ENCODE measurements at regions not wholly inside any gene's neighbourhood (a gene's known extent, or its start where the extent isn't known, plus 50 kb on each side); places are given as distances from the start of the nearest gene placed in this dataset.
A peak's percentile ranks its signal among the peaks of the same experiment; 100 is the strongest.

DNA sequence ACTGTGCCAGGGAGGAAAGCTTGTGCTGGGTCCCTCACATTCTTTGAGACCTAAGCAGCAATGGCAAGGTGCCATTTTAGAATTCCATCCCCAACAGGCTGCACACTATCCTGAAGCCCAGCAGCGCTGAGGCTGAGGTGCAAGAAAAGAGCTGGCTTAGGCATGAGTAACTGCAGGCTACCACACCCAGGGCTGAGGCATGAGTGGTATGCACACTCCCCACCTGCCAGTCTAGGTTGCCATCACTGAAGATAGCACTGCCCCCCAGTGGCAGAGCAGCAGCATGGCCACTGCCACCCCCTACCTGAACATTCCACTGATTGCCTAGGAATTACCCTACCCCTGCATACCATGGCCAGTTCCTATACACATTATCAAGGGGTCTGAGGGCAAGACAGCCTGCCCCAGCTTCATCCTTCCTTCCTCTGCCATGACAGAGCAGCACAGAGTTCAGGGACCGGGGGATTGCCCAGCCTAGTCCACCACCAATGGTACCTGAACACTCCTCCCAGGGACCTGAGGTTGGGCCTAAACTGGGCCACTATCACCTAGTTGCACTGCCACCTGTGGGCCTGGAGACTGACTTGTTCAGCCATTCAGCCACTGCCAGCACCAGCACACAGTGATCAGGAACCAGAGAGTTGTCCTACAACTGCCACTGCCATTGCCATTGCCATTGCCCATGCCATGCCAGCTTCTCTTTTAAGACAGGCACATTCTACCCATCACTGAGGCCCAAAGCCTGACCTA lies 129.8 kb downstream of the SATB1 start:
- intact Hi-C loops (cut with micrococcal nuclease; ENCODE audit: unreplicated experiment) = loop anchor here (1.0 to 10.0 kb wide), 5 partner anchors 72 to 401 kb away; no protein-coding TSS in a partner anchor
- DNase-seq (ENCODE audit: low spot score) = peak; percentile 68
- POLR2A ChIA-PET = no interaction called here
- no peaks in the 10 kb centered on the region for H3K9me2 ChIP-seq (ENCODE audit: insufficient read depth, low read length)
- no peak for TF ChIP-seq EZH2phosphoT487 (IDR thresholded peaks at IDR 0.05; ENCODE audit: borderline replicate concordance, low read depth, low read length)
- TF ChIP-seq, protein P1, sequence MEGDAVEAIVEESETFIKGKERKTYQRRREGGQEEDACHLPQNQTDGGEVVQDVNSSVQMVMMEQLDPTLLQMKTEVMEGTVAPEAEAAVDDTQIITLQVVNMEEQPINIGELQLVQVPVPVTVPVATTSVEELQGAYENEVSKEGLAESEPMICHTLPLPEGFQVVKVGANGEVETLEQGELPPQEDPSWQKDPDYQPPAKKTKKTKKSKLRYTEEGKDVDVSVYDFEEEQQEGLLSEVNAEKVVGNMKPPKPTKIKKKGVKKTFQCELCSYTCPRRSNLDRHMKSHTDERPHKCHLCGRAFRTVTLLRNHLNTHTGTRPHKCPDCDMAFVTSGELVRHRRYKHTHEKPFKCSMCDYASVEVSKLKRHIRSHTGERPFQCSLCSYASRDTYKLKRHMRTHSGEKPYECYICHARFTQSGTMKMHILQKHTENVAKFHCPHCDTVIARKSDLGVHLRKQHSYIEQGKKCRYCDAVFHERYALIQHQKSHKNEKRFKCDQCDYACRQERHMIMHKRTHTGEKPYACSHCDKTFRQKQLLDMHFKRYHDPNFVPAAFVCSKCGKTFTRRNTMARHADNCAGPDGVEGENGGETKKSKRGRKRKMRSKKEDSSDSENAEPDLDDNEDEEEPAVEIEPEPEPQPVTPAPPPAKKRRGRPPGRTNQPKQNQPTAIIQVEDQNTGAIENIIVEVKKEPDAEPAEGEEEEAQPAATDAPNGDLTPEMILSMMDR (conservative IDR thresholded peaks at IDR 0.05; ENCODE audit: low read length) = peak; percentile 86
- no peaks in the 10 kb centered on the region for H3K4me1 ChIP-seq (ENCODE audit: insufficient read depth, low read length, poor library complexity, severe bottlenecking)
- no peak overlapping the region for H3K4me2 ChIP-seq (ENCODE audit: low read length)
- H3K79me2 ChIP-seq (ENCODE audit: insufficient read depth, low read depth, low read length) = no peaks in the 10 kb centered on the region
- no peak overlapping the region for H3K27ac ChIP-seq (ENCODE audit: low read depth, low read length, poor library complexity, severe bottlenecking)
- H3K36me3 ChIP-seq (ENCODE audit: insufficient read depth, low read length) = no peaks in the 10 kb centered on the region; the same call in 1 of the 2 replicates
- peak overlapping the region; percentile 49; the same call in 1 of the 2 replicates for H2AFZ ChIP-seq (ENCODE audit: low read length)
- H3K4me3 ChIP-seq (ENCODE audit: low read depth, low read length, poor library complexity, severe bottlenecking) = no peak overlapping the region
- CTCF ChIA-PET (ENCODE audit: unreplicated experiment) = no interaction called here
- no TSS peak for BruUV-seq (replicated peaks)
- no peaks in the 10 kb centered on the region for H4K20me1 ChIP-seq (ENCODE audit: insufficient read depth, low read length)
- H3K9me3 ChIP-seq (ENCODE audit: low read length) = peaks cover 28% of the 10 kb centered on the region

DNA sequence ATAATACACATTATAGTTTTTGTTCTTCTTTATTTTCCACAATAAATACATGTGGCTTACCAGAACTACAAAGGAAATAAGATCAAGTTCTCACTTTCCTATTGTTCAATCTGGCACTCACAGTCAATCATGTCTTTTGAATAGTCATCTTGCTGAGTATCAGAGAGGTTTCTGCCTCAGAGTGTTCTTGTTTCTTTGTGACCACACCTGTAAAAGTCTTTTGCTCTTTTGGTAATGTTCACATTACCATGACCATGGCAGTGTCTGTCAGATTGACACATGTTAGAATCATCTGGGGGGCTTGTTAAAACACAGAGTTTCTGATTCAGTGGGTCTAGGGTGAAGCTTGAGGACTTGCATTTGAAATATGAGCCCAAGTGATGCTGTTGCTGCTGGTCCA lies 135.0 kb downstream of the SATB1 start:
- no peaks in the 10 kb centered on the region for H4K20me1 ChIP-seq (ENCODE audit: insufficient read depth, low read length)
- H3K36me3 ChIP-seq (ENCODE audit: insufficient read depth, low read length) = no peaks in the 10 kb centered on the region
- H3K79me2 ChIP-seq (ENCODE audit: insufficient read depth, low read depth, low read length) = no peaks in the 10 kb centered on the region
- peaks cover 10% of the 10 kb centered on the region for H3K4me1 ChIP-seq (ENCODE audit: insufficient read depth, low read length, poor library complexity, severe bottlenecking)
- no TSS peak for BruUV-seq (replicated peaks)
- no peak overlapping the region for H3K27ac ChIP-seq (ENCODE audit: low read depth, low read length, poor library complexity, severe bottlenecking)
- H3K9me2 ChIP-seq (ENCODE audit: insufficient read depth, low read length) = no peaks in the 10 kb centered on the region
- intact Hi-C loops (cut with micrococcal nuclease; ENCODE audit: unreplicated experiment) = loop anchor here (10.0 kb wide), 1 partner anchor 315 kb away; no protein-coding TSS in a partner anchor
- no peak overlapping the region for H3K4me2 ChIP-seq (ENCODE audit: low read length)
- ChIA-PET POLR2A (no interaction called here), CTCF (ENCODE audit: unreplicated experiment) (no interaction called here)
- H3K4me3 ChIP-seq (ENCODE audit: low read depth, low read length, poor library complexity, severe bottlenecking) = no peak overlapping the region
- DNase-seq (ENCODE audit: low spot score) = no peak
- TF ChIP-seq, protein P1 (conservative IDR thresholded peaks at IDR 0.05; ENCODE audit: low read length) = no peak
- no peak for TF ChIP-seq EZH2phosphoT487 (IDR thresholded peaks at IDR 0.05; ENCODE audit: borderline replicate concordance, low read depth, low read length)
- peak overlapping the region; percentile 64 for H2AFZ ChIP-seq (ENCODE audit: low read length)
- H3K9me3 ChIP-seq (ENCODE audit: low read length) = 0 out of 2 replicates have a peak, but pooled peaks cover 5% of the 10 kb centered on the region

DNA sequence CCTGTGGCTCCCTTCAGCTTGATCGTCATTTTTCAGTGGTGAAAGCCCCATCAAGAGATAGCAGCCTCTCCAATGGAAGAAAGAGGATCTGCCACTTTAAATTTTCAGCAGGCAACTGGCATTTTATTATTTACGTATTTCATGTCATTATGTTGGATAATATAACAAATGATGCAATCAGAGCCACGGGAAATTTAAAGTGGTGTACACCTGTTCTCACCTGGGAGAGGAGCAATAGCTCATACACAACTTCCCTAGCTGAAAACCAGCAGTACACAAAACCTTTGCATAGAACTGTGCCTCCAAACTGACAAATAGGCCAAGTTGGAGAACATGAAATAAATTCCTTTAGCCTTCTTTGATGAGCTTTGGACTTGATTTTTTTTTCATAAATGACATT lies 136.9 kb downstream of the SATB1 start:
- no TSS peak for BruUV-seq (replicated peaks)
- Histone ChIP-seq H4K20me1 (ENCODE audit: insufficient read depth, low read length) (no peaks in the 10 kb centered on the region), H3K9me2 (ENCODE audit: insufficient read depth, low read length) (no peaks in the 10 kb centered on the region), H3K79me2 (ENCODE audit: insufficient read depth, low read depth, low read length) (no peaks in the 10 kb centered on the region), H3K27ac (ENCODE audit: low read depth, low read length, poor library complexity, severe bottlenecking) (no peak overlapping the region), H2AFZ (ENCODE audit: low read length) (peak overlapping the region; percentile 37; the same call in 1 of the 2 replicates), H3K4me2 (ENCODE audit: low read length) (no peak overlapping the region), H3K9me3 (ENCODE audit: low read length) (0 out of 2 replicates have a peak, but pooled peaks cover 5% of the 10 kb centered on the region), H3K4me3 (ENCODE audit: low read depth, low read length, poor library complexity, severe bottlenecking) (no peak overlapping the region), H3K4me1 (ENCODE audit: insufficient read depth, low read length, poor library complexity, severe bottlenecking) (peaks cover 10% of the 10 kb centered on the region), H3K36me3 (ENCODE audit: insufficient read depth, low read length) (no peaks in the 10 kb centered on the region)
- POLR2A ChIA-PET = interaction anchor here (1.5 kb wide), 1 partner anchor 23 kb away, joined by 4 read pairs; no protein-coding TSS in a partner anchor
- DNase-seq (ENCODE audit: low spot score) = no peak
- TF ChIP-seq, protein P1 (conservative IDR thresholded peaks at IDR 0.05; ENCODE audit: low read length) = no peak
- TF ChIP-seq EZH2phosphoT487 (IDR thresholded peaks at IDR 0.05; ENCODE audit: borderline replicate concordance, low read depth, low read length) = no peak
- intact Hi-C loops (cut with micrococcal nuclease; ENCODE audit: unreplicated experiment) = no loop called here
- CTCF ChIA-PET (ENCODE audit: unreplicated experiment) = no interaction called here
